ENCODE measurements at regions not wholly inside any gene's neighbourhood (a gene's known extent, or its start where the extent isn't known, plus 50 kb on each side); places are given as distances from the start of the nearest gene placed in this dataset.

GRCh38 chr22:22714600-22715335 lies 70.4 kb downstream of the GGTLC2 start:
- ChIA-PET CTCF (ENCODE audit: low intra/inter-chr PET ratio, low total read pairs) (no interaction called here), POLR2A (no interaction called here)
- ATAC-seq: no peak

More at GRCh38 chr22:22714600-22715335, 70.4 kb downstream of the GGTLC2 start:
- no peak overlapping the region for H3K4me3 ChIP-seq (replicated peaks in 1 of 3; ENCODE audit: insufficient read depth in 1 of 3, low read depth in 2 of 3, low read length in 3 of 3)
- DNase-seq (ENCODE audit: low spot score): no peak
- no peaks in the 10 kb centered on the region for H3K4me1 ChIP-seq (ENCODE audit: insufficient read depth, low read length)
- H4K20me1 ChIP-seq (ENCODE audit: insufficient read depth, low read length): peaks cover 3% of the 10 kb centered on the region; the same call in 1 of the 2 replicates
- H2AFZ ChIP-seq (ENCODE audit: low read length): no peak overlapping the region
- BruUV-seq (replicated peaks): no TSS peak
- 5% methylated on average over 7 of the region's 7 CpGs for WGBS (ENCODE audit: low lambda C conversion rate)
- no peaks in the 10 kb centered on the region for H3K79me2 ChIP-seq (ENCODE audit: insufficient read depth, low read length)
- no peak for TF ChIP-seq ZSCAN31 (CRISPR knock-in tag; IDR thresholded peaks at IDR 0.05; ENCODE audit: low read depth)
- TF ChIP-seq NAIF1 (CRISPR knock-in tag; IDR thresholded peaks at IDR 0.05; ENCODE audit: borderline replicate concordance): no peak
- no peak for TF ChIP-seq TIGD3 (CRISPR knock-in tag; IDR thresholded peaks at IDR 0.05; ENCODE audit: borderline replicate concordance)
- TF ChIP-seq ZNF598 (CRISPR knock-in tag; IDR thresholded peaks at IDR 0.05; ENCODE audit: borderline replicate concordance): no peak
- no peak for TF ChIP-seq MED8 (CRISPR knock-in tag; IDR thresholded peaks at IDR 0.05; ENCODE audit: insufficient replicate concordance)
- no peak for TF ChIP-seq ZSCAN20 (CRISPR knock-in tag; IDR thresholded peaks at IDR 0.05; ENCODE audit: borderline replicate concordance)
- TF ChIP-seq ZNF569 (CRISPR knock-in tag; IDR thresholded peaks at IDR 0.05; ENCODE audit: borderline replicate concordance): no peak
- no peak for TF ChIP-seq HMG20A (CRISPR knock-in tag; IDR thresholded peaks at IDR 0.05; ENCODE audit: borderline replicate concordance)
- no peak for TF ChIP-seq TFE3 (CRISPR knock-in tag; IDR thresholded peaks at IDR 0.05)
- TF ChIP-seq GATAD2A (CRISPR knock-in tag; IDR thresholded peaks at IDR 0.05): no peak
- no peak for TF ChIP-seq YEATS4 (CRISPR knock-in tag; IDR thresholded peaks at IDR 0.05; ENCODE audit: borderline replicate concordance)
- no peak for TF ChIP-seq THAP8 (CRISPR knock-in tag; IDR thresholded peaks at IDR 0.05; ENCODE audit: borderline replicate concordance)
- TF ChIP-seq HNF4A (CRISPR knock-in tag; IDR thresholded peaks at IDR 0.05): no peak
- TF ChIP-seq LBX2 (CRISPR knock-in tag; IDR thresholded peaks at IDR 0.05; ENCODE audit: borderline replicate concordance): no peak
- no peak for TF ChIP-seq ZSCAN21 (CRISPR knock-in tag; IDR thresholded peaks at IDR 0.05; ENCODE audit: borderline replicate concordance)
- no peak overlapping the region for H3K9ac ChIP-seq (ENCODE audit: insufficient read depth, low read depth, low read length)
- no peak for FAIRE-seq
- H3K27me3 ChIP-seq (ENCODE audit: control insufficient read depth in 1 of 2, insufficient read depth in 2 of 2, low read length in 2 of 2): peaks cover 0 to 12% of the 10 kb centered on the region in 2 experiments; a peak in 2 of 5 replicates
- in situ Hi-C loops (cut with HindIII; ENCODE audit: extremely low pct_ligation_motif_present, low pct_unique_long_range_greater_than_20kb) (no loop called here), intact Hi-C loops (cut with micrococcal nuclease; ENCODE audit: unreplicated experiment) (no loop called here)
- H3K4me2 ChIP-seq (ENCODE audit: low read depth, low read length): no peak overlapping the region
- H3K9me3 ChIP-seq (ENCODE audit: low read length): no peaks in the 10 kb centered on the region
- H3K36me3 ChIP-seq (replicated peaks in 1 of 2; ENCODE audit: control insufficient read depth in 1 of 2, insufficient read depth in 2 of 2, low read length in 2 of 2): no peaks in the 10 kb centered on the region
- no peak overlapping the region for H3K27ac ChIP-seq (ENCODE audit: extremely low read length, insufficient read depth, low read length)

All from HepG2 (cell line).